K562 (cell line): ENCODE measurements at regions not wholly inside any gene's neighbourhood (a gene's known extent, or its start where the extent isn't known, plus 50 kb on each side); places are given as distances from the start of the nearest gene placed in this dataset.

Source experiments
- ATAC-seq: fragments of 200-7000 bp; cut with Tn5 transposase; 3 replicates; pipeline ENCODE4 v1.9.1; 2020; ENCODE audit warnings: moderate library complexity
- BruUV-seq: library from RNA; stranded (reverse); fragments of 400-500 nt; replicated peaks from 2 replicates; lab custom pipeline; 2021; lab: Mats Ljungman, UMichigan
- CTCF ChIA-PET: fragments of 300-600 bp; formaldehyde crosslinking; extraction: SDS; loops from one replicate; lab custom pipeline; 2021; ENCODE audit warnings: low intra/inter-chr PET ratio; lab: Yijun Ruan, JAX
- POLR2A ChIA-PET: fragments of 300-600, 350-650 bp; sonication (Branson Sonifier 250); formaldehyde crosslinking; extraction: SDS; loops from one replicate; lab custom pipeline; 2021; ENCODE audit warnings: antibody characterized with exemption, inconsistent platforms; lab: Yijun Ruan, JAX
- DNase-seq, 4 experiments: peaks; one replicate each; pipeline versions ENCODE4 v3.0.0 to v3.0.0-alpha.2; 2011 to 2018; ENCODE audit warnings: low spot score in 3 of 4, mixed read lengths in 3 of 4; ENCODE audit errors: extremely low read depth in 1 of 4
- FAIRE-seq: peaks from 2 replicates; lab custom pipeline; 2011; peaks lifted over from hg19 to GRCh38; lab: Jason Lieb, UNC
- H2AFZ ChIP-seq: 2 replicates; pipeline ENCODE4 v1.6.0; 2011; ENCODE audit warnings: low read depth, low read length, control low read depth, inconsistent platforms
- H3K27ac ChIP-seq: fragments of 200-600 bp; 3 replicates; pipeline ENCODE4 v1.8.0; 2011; ENCODE audit warnings: low read depth, mild to moderate bottlenecking, control low read depth, inconsistent platforms, low read length, moderate library complexity, mixed read lengths; ENCODE audit errors: extremely low read depth
- H3K27me3 ChIP-seq, 2 experiments: fragments of 300-600 bp in 1 of 2; 2 replicates in 1 of 2; 3 replicates in 1 of 2; pipeline versions ENCODE4 v1.6.0 to v1.8.0; 2011; ENCODE audit warnings: inconsistent platforms in 2 of 2, low read length in 2 of 2, mild to moderate bottlenecking in 1 of 2, mixed read lengths in 1 of 2, moderate library complexity in 1 of 2; ENCODE audit not compliant: control insufficient read depth in 2 of 2, insufficient read depth in 2 of 2
- H3K36me3 ChIP-seq: fragments of 300-600 bp; 3 replicates; pipeline ENCODE4 v1.8.0; 2011; ENCODE audit warnings: mild to moderate bottlenecking, low read length, inconsistent platforms; ENCODE audit not compliant: control insufficient read depth, insufficient read depth
- H3K4me1 ChIP-seq, 2 experiments: fragments of 200-600 bp in 1 of 2; replicated peaks in 1 of 2; 2 replicates in 1 of 2; 3 replicates in 1 of 2; pipeline versions ENCODE4 v1.5.1 to v1.8.0; 2011; ENCODE audit warnings: inconsistent platforms in 2 of 2, low read length in 2 of 2, mild to moderate bottlenecking in 1 of 2, mixed read lengths in 1 of 2, moderate library complexity in 1 of 2; ENCODE audit not compliant: control insufficient read depth in 2 of 2, insufficient read depth in 2 of 2
- H3K4me2 ChIP-seq: 2 replicates; pipeline ENCODE4 v1.6.1; 2011; ENCODE audit warnings: low read length, control low read depth, inconsistent platforms, mixed read lengths; ENCODE audit not compliant: insufficient read depth
- H3K4me3 ChIP-seq: fragments of 200-600 bp; sonication (generic), shearing (Covaris generic); 2 replicates; pipeline ENCODE4 v1.5.1; 2016; ENCODE audit warnings: control low read depth, inconsistent platforms
- H3K79me2 ChIP-seq: fragments of 200-600 bp; 3 replicates; pipeline ENCODE4 v1.8.0; 2011; ENCODE audit warnings: low read length, inconsistent platforms; ENCODE audit not compliant: control insufficient read depth, insufficient read depth
- H3K9ac ChIP-seq, 2 experiments: 2 replicates each; pipeline versions ENCODE4 v1.6.0 to v1.6.1; 2011; ENCODE audit warnings: low read depth in 2 of 2, low read length in 2 of 2, control low read depth in 1 of 2, inconsistent platforms in 1 of 2, mild to moderate bottlenecking in 1 of 2, mixed read lengths in 1 of 2; ENCODE audit not compliant: insufficient read depth in 1 of 2
- H3K9me1 ChIP-seq: one replicate; pipeline ENCODE4 v1.6.0; 2011; ENCODE audit warnings: inconsistent platforms, mild to moderate bottlenecking, low read length, moderate library complexity; ENCODE audit not compliant: control insufficient read depth, insufficient read depth
- H3K9me3 ChIP-seq: replicated peaks from 2 replicates; pipeline ENCODE4 v1.5.1; 2011; ENCODE audit warnings: low read depth, low read length, inconsistent platforms; ENCODE audit not compliant: control insufficient read depth, insufficient read depth
- H4K20me1 ChIP-seq: replicated peaks from 2 replicates; pipeline ENCODE4 v1.6.1; 2011; ENCODE audit warnings: low read length, inconsistent platforms, mixed read lengths; ENCODE audit not compliant: control insufficient read depth, insufficient read depth
- BDP1 ChIP-seq: IDR thresholded peaks from 3 replicates; pipeline ENCODE4 v1.6.1; 2011; ENCODE audit not compliant: insufficient read length, insufficient read depth
- ESRRB ChIP-seq: fragments of 250-450 bp; sonication (Bioruptor Pico); IDR thresholded peaks from 2 replicates; pipeline ENCODE4 v1.5.0; 2020; ENCODE audit warnings: mild to moderate bottlenecking, moderate library complexity, borderline replicate concordance
- GABPB2 ChIP-seq: fragments of 250-450 bp; sonication (Bioruptor Pico); conservative IDR thresholded peaks from 2 replicates; pipeline ENCODE4 v1.5.1; 2021; ENCODE audit warnings: mild to moderate bottlenecking
- HOMEZ ChIP-seq: fragments of 250-450 bp; sonication (Bioruptor Pico); IDR thresholded peaks from 2 replicates; pipeline ENCODE4 v1.4.0; 2020; ENCODE audit warnings: mild to moderate bottlenecking, moderate library complexity
- MAFG ChIP-seq: fragments of 450-650 bp; conservative IDR thresholded peaks from 2 replicates; pipeline ENCODE4 v1.6.1; 2016; ENCODE audit warnings: missing genetic modification characterization, missing compliant biosample characterization
- MTA2 ChIP-seq: fragments of 450-650 bp; IDR thresholded peaks from 2 replicates; pipeline ENCODE4 v1.6.1; 2016; ENCODE audit warnings: low read depth
- NCOA6 ChIP-seq: fragments of 450-650 bp; IDR thresholded peaks from 2 replicates; pipeline ENCODE4 v1.6.1; 2017; ENCODE audit warnings: mild to moderate bottlenecking
- NFE2L1 ChIP-seq: fragments of 450-650 bp; IDR thresholded peaks from 2 replicates; pipeline ENCODE4 v1.6.1; 2016; ENCODE audit warnings: missing genetic modification characterization, low read depth, mild to moderate bottlenecking, missing compliant biosample characterization, moderate library complexity, borderline replicate concordance
- NR4A1 ChIP-seq, 2 experiments: fragments of 250-450 bp in 1 of 2; fragments of 450-650 bp in 1 of 2; sonication (Bioruptor Pico) in 1 of 2; IDR thresholded peaks; 2 replicates each; pipeline versions ENCODE4 v1.4.0 to v1.6.1; 2016 to 2020; ENCODE audit warnings: mild to moderate bottlenecking in 2 of 2, missing compliant biosample characterization in 1 of 2, missing genetic modification characterization in 1 of 2, moderate library complexity in 1 of 2
- PRPF4 ChIP-seq: fragments of 200-400 bp; formaldehyde crosslinking; IDR thresholded peaks from one replicate; pipeline ENCODE4 v1.6.1; 2017; ENCODE audit warnings: low read length, low read depth, mild to moderate bottlenecking; ENCODE audit not compliant: insufficient read depth, poor library complexity, severe bottlenecking
- SAP30 ChIP-seq: fragments of 200-600 bp; sonication (generic); IDR thresholded peaks from 2 replicates; pipeline ENCODE4 v1.6.1; 2012; ENCODE audit warnings: borderline replicate concordance, low read depth, mild to moderate bottlenecking, moderate library complexity, low read length, control low read depth, inconsistent platforms; ENCODE audit not compliant: insufficient read depth, poor library complexity, severe bottlenecking
- TAF15 ChIP-seq: fragments of 200-400 bp; formaldehyde crosslinking; IDR thresholded peaks from 2 replicates; pipeline ENCODE4 v1.6.1; 2017; ENCODE audit warnings: mild to moderate bottlenecking, low read depth, low read length, moderate library complexity
- TBL1XR1 ChIP-seq, 2 experiments: IDR thresholded peaks; 2 replicates each; pipeline ENCODE4 v1.6.1; 2012; ENCODE audit warnings: improper control_type of control experiment in 2 of 2, low read length in 2 of 2, mild to moderate bottlenecking in 1 of 2
- WHSC1 ChIP-seq: IDR thresholded peaks from one replicate; pipeline ENCODE4 v1.6.1; 2012; ENCODE audit warnings: low read length, control low read depth, inconsistent platforms
- ZNF316 ChIP-seq: fragments of 450-650 bp; IDR thresholded peaks from 2 replicates; pipeline ENCODE4 v1.6.1; 2016
- ZSCAN29 ChIP-seq: fragments of 450-650 bp; IDR thresholded peaks from 2 replicates; pipeline ENCODE4 v1.6.1; 2017
- ZSCAN32 ChIP-seq: fragments of 450-650 bp; formaldehyde crosslinking; IDR thresholded peaks from 2 replicates; pipeline ENCODE4 v1.4.0; 2020; ENCODE audit warnings: mild to moderate bottlenecking, moderate library complexity
- in situ Hi-C: fragments of 300-500 bp; cut with MboI; formaldehyde crosslinking; loops from 4 replicates; pipeline ENCODE4 v1.15.0; 2018; ENCODE audit warnings: inconsistent platforms, mixed read lengths
- intact Hi-C: fragments of 100-400 bp; cut with micrococcal nuclease; formaldehyde crosslinking; loops from 2 replicates; pipeline ENCODE4 v1.14.2; 2022
- TF ChIP-seq, protein P1 (sequence below): fragments of 450-650 bp; IDR thresholded peaks from 2 replicates; pipeline ENCODE4 v1.6.1; 2016; ENCODE audit warnings: borderline replicate concordance

- Histone ChIP-seq H3K9ac (no peak overlapping the region), H3K27me3 (no peaks in the 10 kb centered on the region), H4K20me1 (no peaks in the 10 kb centered on the region), H3K9me3 (peaks cover 1% of the 10 kb centered on the region; the same call in 1 of the 2 replicates), H3K79me2 (no peaks in the 10 kb centered on the region), H3K9me1 (no peaks in the 10 kb centered on the region), H2AFZ (no peak overlapping the region), H3K4me1 (no peaks in the 10 kb centered on the region), H3K36me3 (no peaks in the 10 kb centered on the region), H3K4me2 (no peak overlapping the region), H3K27ac (no peak overlapping the region), H3K4me3 (no peak overlapping the region)
- ChIA-PET CTCF (no interaction called here), POLR2A (no interaction called here)
- no peak for DNase-seq
- intact Hi-C loops: no loop called here
- in situ Hi-C loops: no loop called here
- no peak for FAIRE-seq
- no peak for ATAC-seq
- TF ChIP-seq TBL1XR1 (IDR thresholded peaks at IDR 0.05; ENCODE audit: low read length in 2 of 2) (no peak), NR4A1 (CRISPR knock-in tag; IDR thresholded peaks at IDR 0.05) (no peak), NR4A1 (tag; IDR thresholded peaks at IDR 0.05) (no peak), WHSC1 (no peak), MTA2 (no peak), GABPB2 (no peak), ZSCAN32 (CRISPR knock-in tag) (no peak), ZNF316 (no peak), MAFG (tag) (no peak), PRPF4 (no peak), ZSCAN29 (no peak), NCOA6 (no peak), TAF15 (no peak), NFE2L1 (tag) (no peak), ESRRB (CRISPR knock-in tag) (no peak), HOMEZ (CRISPR knock-in tag) (no peak), SAP30 (no peak), BDP1 (no peak)
- TF ChIP-seq, protein P1, sequence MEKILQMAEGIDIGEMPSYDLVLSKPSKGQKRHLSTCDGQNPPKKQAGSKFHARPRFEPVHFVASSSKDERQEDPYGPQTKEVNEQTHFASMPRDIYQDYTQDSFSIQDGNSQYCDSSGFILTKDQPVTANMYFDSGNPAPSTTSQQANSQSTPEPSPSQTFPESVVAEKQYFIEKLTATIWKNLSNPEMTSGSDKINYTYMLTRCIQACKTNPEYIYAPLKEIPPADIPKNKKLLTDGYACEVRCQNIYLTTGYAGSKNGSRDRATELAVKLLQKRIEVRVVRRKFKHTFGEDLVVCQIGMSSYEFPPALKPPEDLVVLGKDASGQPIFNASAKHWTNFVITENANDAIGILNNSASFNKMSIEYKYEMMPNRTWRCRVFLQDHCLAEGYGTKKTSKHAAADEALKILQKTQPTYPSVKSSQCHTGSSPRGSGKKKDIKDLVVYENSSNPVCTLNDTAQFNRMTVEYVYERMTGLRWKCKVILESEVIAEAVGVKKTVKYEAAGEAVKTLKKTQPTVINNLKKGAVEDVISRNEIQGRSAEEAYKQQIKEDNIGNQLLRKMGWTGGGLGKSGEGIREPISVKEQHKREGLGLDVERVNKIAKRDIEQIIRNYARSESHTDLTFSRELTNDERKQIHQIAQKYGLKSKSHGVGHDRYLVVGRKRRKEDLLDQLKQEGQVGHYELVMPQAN: no peak
- TF ChIP-seq, all 486 proteins: peak for 0
- BruUV-seq: no TSS peak
These were observed 798.1 kb downstream of the ADGRL2 start for GRCh38 chr1:82598812-82599211.
